Stomach (tissue), 8 donors: ENCODE measurements at regions not wholly inside any gene's neighbourhood (a gene's known extent, or its start where the extent isn't known, plus 50 kb on each side); places are given as distances from the start of the nearest gene placed in this dataset.

Source experiments
- DNase-seq, 2 donors: peaks; one replicate each; pipeline versions ENCODE4 v3.0.0 to v3.0.0-alpha.2; 2013 to 2019
- H3K27ac ChIP-seq, 5 donors: fragments of 200-600 bp in 4 of 5; sonication (generic) in 4 of 5; one replicate each; pipeline ENCODE4 v1.5.1; 2013 to 2019; ENCODE audit warnings: mild to moderate bottlenecking in 1 of 5, moderate library complexity in 1 of 5
- H3K27me3 ChIP-seq, 3 donors: fragments of 200-600 bp; sonication (generic); one replicate each; pipeline ENCODE4 v1.5.1; 2017 to 2019; ENCODE audit warnings: mixed run types in 1 of 3
- H3K36me3 ChIP-seq, 4 donors: fragments of 200-600 bp; sonication (generic); 1 replicate in 3 of 4; 2 replicates in 1 of 4; pipeline ENCODE4 v1.5.1; 2016 to 2019
- H3K4me1 ChIP-seq, 4 donors: fragments of 200-600 bp; sonication (generic); one replicate each; pipeline ENCODE4 v1.5.1; 2016 to 2019
- H3K4me3 ChIP-seq, 4 donors: fragments of 200-600 bp; sonication (generic) in 3 of 4; one replicate each; pipeline ENCODE4 v1.5.1; 2016 to 2019; ENCODE audit warnings: mild to moderate bottlenecking in 1 of 4
- H3K9me3 ChIP-seq, 4 donors: fragments of 200-600 bp; sonication (generic); one replicate each; pipeline ENCODE4 v1.5.1; 2016 to 2019
- EP300 ChIP-seq: sonication (generic); formaldehyde crosslinking; IDR thresholded peaks from one replicate; pipeline ENCODE4 v1.6.1; 2017; ENCODE audit warnings: antibody characterized with exemption
- POLR2A ChIP-seq, 4 donors: fragments of 450-650 bp; IDR thresholded peaks; one replicate each; pipeline ENCODE4 v1.6.1; 2016; ENCODE audit warnings: antibody characterized with exemption in 4 of 4, control low read depth in 2 of 4, mild to moderate bottlenecking in 1 of 4, moderate library complexity in 1 of 4
- POLR2AphosphoS5 ChIP-seq, 3 donors: sonication (generic); formaldehyde crosslinking; IDR thresholded peaks; one replicate each; pipeline ENCODE4 v1.6.1; 2016; ENCODE audit warnings: antibody characterized with exemption in 3 of 3
- WGBS, 5 donors: extraction: QIAGEN DNeasy Blood & Tissue Kit in 3 of 5; methylation state at CpG; one replicate each; pipeline versions ENCODE4 v1.1.5 to v1.1.7; 2013 to 2018; 5-methylcytosine and 5-hydroxymethylcytosine counted together
- intact Hi-C: fragments of 100-400 bp; cut with DNase I; formaldehyde crosslinking; loops from one replicate; pipeline ENCODE4 v1.15.1; 2023; ENCODE audit warnings: low total_unique reads
- TF ChIP-seq, protein P1 (sequence below), 7 experiments: fragments of 450-650 bp in 4 of 7; fragments of 200-600 bp in 3 of 7; sonication (generic) in 3 of 7; IDR thresholded peaks; one replicate each; pipeline ENCODE4 v1.5.1; 2016 to 2019; ENCODE audit warnings: antibody characterized with exemption in 7 of 7, control low read depth in 2 of 7, mild to moderate bottlenecking in 1 of 7
- donor health status: healthy with polysubstance abuse.
- donor health status: Bipolar disorder and iron deficiency.
- donor health status: healthy.

DNA sequence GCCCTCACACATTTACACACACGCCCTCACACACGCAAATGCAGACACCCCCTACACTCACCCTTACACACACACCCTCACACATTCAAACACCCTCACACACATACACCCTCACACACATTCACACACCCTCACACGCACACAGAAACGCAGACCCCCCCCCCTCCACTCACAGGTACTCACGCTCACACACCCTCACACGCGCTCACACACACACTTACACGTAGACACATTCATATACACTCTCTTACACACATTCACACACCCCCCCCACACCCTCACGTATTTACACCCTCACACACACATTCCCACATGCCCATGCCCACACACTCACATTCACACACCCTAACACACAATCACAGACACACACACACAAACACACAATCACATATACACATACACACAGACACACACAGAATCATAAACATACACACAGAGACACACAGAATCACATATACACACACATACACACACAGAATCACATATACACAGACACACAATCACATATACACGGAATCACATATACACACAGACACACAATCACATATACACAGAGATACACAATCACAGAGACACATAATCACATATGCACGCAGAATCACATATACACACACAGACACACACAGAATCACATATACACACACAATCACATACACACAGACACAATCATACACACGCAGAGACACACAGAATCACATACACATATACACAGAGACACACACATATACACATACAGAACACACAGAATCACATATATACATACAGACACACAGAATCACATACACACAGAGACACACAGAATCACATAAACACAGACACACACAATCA is 250.1 kb upstream of the RPL38 start:
- H3K4me3 ChIP-seq: peak overlapping the region in 1 of 4 donors; percentile 40
- H3K36me3 ChIP-seq: no peaks in the 10 kb centered on the region
- intact Hi-C loops: no loop called here
- H3K27ac ChIP-seq: no peak overlapping the region
- TF ChIP-seq EP300: no peak
- peak in 1 of 4 donors; percentile 97 for TF ChIP-seq POLR2A (IDR thresholded peaks at IDR 0.05)
- TF ChIP-seq, protein P1, sequence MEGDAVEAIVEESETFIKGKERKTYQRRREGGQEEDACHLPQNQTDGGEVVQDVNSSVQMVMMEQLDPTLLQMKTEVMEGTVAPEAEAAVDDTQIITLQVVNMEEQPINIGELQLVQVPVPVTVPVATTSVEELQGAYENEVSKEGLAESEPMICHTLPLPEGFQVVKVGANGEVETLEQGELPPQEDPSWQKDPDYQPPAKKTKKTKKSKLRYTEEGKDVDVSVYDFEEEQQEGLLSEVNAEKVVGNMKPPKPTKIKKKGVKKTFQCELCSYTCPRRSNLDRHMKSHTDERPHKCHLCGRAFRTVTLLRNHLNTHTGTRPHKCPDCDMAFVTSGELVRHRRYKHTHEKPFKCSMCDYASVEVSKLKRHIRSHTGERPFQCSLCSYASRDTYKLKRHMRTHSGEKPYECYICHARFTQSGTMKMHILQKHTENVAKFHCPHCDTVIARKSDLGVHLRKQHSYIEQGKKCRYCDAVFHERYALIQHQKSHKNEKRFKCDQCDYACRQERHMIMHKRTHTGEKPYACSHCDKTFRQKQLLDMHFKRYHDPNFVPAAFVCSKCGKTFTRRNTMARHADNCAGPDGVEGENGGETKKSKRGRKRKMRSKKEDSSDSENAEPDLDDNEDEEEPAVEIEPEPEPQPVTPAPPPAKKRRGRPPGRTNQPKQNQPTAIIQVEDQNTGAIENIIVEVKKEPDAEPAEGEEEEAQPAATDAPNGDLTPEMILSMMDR (IDR thresholded peaks at IDR 0.05): peak in 1 of 7 experiments; percentile 8
- TF ChIP-seq POLR2AphosphoS5 (IDR thresholded peaks at IDR 0.05): no peak
- no peak for DNase-seq
- WGBS, 5 donors: 67 to 73% (median 69%) methylated on average over 12 of the region's 12 CpGs
- peaks cover 11 to 26% (median 15%) of the 10 kb centered on the region in 4 donors for H3K4me1 ChIP-seq
- no peaks in the 10 kb centered on the region for H3K9me3 ChIP-seq
- H3K27me3 ChIP-seq: peaks cover 0 to 81% (median 33%) of the 10 kb centered on the region in 3 donors

DNA sequence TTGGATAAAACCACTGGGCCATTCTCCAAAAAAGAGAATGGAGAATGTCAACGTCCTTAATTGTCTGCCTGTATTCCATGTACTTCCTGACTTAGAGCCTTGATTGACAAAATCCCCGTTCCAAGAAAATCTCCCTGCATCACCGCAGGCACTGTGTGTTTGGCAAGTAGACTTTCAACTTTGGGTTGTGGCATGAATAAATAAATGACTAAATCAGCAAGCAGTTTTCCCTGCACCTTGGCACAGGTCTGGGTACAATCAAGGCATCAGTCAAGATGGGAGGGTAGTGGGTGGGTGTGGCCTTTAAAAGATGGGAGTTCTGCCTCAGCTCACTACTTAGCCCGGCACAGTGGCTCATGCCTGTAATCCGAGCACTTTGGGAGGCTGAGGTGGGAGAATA is 248.5 kb upstream of the RPL38 start:
- TF ChIP-seq POLR2A (IDR thresholded peaks at IDR 0.05) (no peak), POLR2AphosphoS5 (IDR thresholded peaks at IDR 0.05) (peak in 1 of 3 donors; percentile 24)
- TF ChIP-seq, protein P1 (IDR thresholded peaks at IDR 0.05): no peak
- WGBS, 5 donors: 47 to 55% (median 54%) methylated on average over 5 of the region's 5 CpGs
- Histone ChIP-seq H3K27me3 (peaks cover 0 to 70% (median 33%) of the 10 kb centered on the region in 3 donors), H3K4me1 (peaks cover 11 to 26% (median 15%) of the 10 kb centered on the region in 4 donors), H3K27ac (peak overlapping the region in 1 of 5 donors; percentile 43), H3K4me3 (no peak overlapping the region), H3K9me3 (no peaks in the 10 kb centered on the region), H3K36me3 (no peaks in the 10 kb centered on the region)
- DNase-seq: peak in 1 of 2 donors; percentile 45
- intact Hi-C loops: no loop called here

DNA sequence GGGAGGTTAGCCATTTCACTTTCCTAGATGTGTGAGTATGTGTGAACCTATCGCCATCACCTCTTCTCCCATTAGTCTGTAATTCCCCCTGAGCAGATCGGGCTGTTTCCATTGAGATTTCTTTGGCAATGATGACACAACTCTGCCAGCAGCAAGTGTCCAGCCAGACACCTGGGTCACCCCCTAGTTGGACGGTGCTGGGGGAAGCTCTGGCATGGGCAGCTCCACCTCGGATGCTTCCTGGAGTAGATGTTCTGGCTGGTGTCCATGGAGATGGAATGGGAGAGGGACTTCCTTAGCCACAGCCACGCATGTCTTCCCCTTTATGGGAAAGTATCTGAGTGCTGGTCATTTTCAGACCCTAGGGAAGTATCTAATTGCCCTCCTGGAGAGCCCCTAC is 247.9 kb upstream of the RPL38 start:
- Histone ChIP-seq H3K36me3 (no peaks in the 10 kb centered on the region), H3K27ac (peak overlapping the region in 2 of 5 donors; percentile 26 to 43), H3K4me3 (no peak overlapping the region), H3K27me3 (peaks cover 0 to 66% (median 29%) of the 10 kb centered on the region in 3 donors), H3K9me3 (peaks cover 0 to 6% (median 2%) of the 10 kb centered on the region in 4 donors), H3K4me1 (peaks cover 11 to 26% (median 15%) of the 10 kb centered on the region in 4 donors)
- DNase-seq: peak in 1 of 2 donors; percentile 8
- 77 to 85% (median 78%) methylated on average over 5 of the region's 5 CpGs for WGBS, 5 donors
- intact Hi-C loops: no loop called here
- TF ChIP-seq POLR2AphosphoS5 (IDR thresholded peaks at IDR 0.05): no peak

DNA sequence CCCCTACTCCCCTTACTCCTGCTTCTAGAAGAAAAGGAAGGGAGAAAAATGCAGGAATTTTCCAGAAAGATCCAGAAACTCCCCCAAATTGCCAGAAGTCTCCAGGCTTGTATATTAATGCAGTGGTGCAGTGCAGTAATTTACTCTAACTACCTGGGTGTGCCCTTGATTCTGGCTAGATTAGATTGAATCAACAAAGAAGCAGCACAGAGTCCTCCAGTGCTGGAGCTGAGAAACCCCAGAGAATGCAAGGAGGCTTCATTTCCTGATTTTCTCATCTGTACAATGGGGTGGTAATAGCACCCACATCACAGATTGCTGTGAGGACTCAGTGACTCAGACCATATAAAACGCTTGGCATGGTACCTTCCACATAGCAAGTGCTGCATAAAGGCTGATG is 247.3 kb upstream of the RPL38 start:
- intact Hi-C loops: no loop called here
- Histone ChIP-seq H3K4me1 (peaks cover 11 to 26% (median 15%) of the 10 kb centered on the region in 4 donors), H3K36me3 (no peaks in the 10 kb centered on the region), H3K27me3 (peaks cover 0 to 60% (median 23%) of the 10 kb centered on the region in 3 donors), H3K27ac (peak overlapping the region in 2 of 5 donors; percentile 43 to 47), H3K9me3 (peaks cover 0 to 7% (median 4%) of the 10 kb centered on the region in 4 donors), H3K4me3 (no peak overlapping the region)
- DNase-seq: no peak
- TF ChIP-seq POLR2A (IDR thresholded peaks at IDR 0.05) (no peak), POLR2AphosphoS5 (IDR thresholded peaks at IDR 0.05) (no peak), EP300 (no peak)
- WGBS, 5 donors: 60 to 85% (median 75%) methylated on average over 1 of the region's 1 CpG

DNA sequence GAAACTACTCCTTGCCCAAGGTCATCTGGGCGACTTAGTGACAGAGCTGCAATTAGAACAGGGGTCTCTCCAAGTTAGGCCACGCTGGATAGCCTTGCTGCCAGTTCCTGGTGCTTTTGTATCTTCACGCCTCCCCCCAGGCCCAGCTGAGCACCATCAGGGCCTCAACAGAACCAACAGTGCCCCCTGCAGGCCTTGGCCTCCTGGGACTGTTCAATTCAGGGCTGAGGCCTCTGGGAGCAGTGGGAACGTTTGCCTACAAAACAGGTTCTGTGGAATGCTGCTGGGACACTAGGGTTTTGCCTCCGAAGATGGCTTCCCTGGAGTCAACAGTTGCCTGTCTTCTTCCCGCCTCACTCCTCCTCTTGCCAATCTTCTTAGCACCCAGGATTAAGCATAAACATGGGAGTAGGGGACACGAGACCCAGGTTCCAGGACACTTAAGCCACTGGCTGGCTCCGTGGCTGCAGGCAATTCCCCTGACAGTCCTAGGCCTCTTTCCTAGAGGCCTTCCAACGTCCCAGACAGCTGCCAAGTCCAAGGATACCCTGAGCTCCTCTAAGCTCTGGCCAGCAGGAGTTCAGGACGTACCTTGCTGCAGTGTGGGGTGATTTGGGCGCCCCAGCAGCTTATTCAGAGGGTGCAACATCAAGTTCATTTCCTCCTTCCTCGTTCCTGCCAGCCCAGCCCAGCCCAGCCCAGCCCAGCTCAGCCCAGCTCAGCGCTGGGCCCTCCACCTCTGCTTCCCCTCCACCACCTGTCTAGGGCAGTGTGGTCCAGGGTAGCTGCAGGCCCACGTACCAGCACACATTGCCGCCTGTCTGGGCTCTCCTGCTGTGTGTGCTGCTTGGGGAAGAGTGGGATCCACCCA is 246.6 kb upstream of the RPL38 start:
- Histone ChIP-seq H3K4me3 (peak overlapping the region in 1 of 4 donors; percentile 16), H3K36me3 (no peaks in the 10 kb centered on the region), H3K9me3 (peaks cover 0 to 7% (median 4%) of the 10 kb centered on the region in 4 donors), H3K4me1 (peaks cover 11 to 26% (median 14%) of the 10 kb centered on the region in 4 donors), H3K27me3 (peaks cover 0 to 54% (median 17%) of the 10 kb centered on the region in 3 donors), H3K27ac (peak overlapping the region in 2 of 5 donors; percentile 43 to 47)
- peak; percentile 59 to 72 for DNase-seq
- TF ChIP-seq EP300: no peak
- TF ChIP-seq, protein P1 (IDR thresholded peaks at IDR 0.05): peak in 2 of 7 experiments; percentile 10 to 22
- 47 to 63% (median 56%) methylated on average over 13 to 15 of the region's 15 CpGs for WGBS, 5 donors
- intact Hi-C loops: no loop called here
